H1 (cell line): ENCODE measurements at regions not wholly inside any gene's neighbourhood (a gene's known extent, or its start where the extent isn't known, plus 50 kb on each side); places are given as distances from the start of the nearest gene placed in this dataset.

ENCODE experiments used
- CTCF ChIA-PET: fragments of 300-600 bp; sonication (Branson Sonifier 250); formaldehyde crosslinking; loops from one replicate; lab custom pipeline; 2021; ENCODE audit not compliant: partially characterized antibody; lab: Charles Lee
- POLR2A ChIA-PET: fragments of 300-600 bp; sonication (Branson Sonifier 250); formaldehyde crosslinking; loops from one replicate; lab custom pipeline; 2021; ENCODE audit warnings: inconsistent platforms; ENCODE audit not compliant: partially characterized antibody; lab: Charles Lee
- DNase-seq, 2 experiments: peaks; one replicate each; pipeline versions ENCODE4 v3.0.0 to v3.0.0-alpha.2; 2010 to 2022; ENCODE audit warnings: low spot score in 2 of 2, low read depth in 1 of 2, mixed read lengths in 1 of 2
- FAIRE-seq: peaks from 2 replicates; lab custom pipeline; 2011; peaks lifted over from hg19 to GRCh38; lab: Jason Lieb, UNC
- H2AFZ ChIP-seq: 2 replicates; pipeline ENCODE4 v1.8.1; 2012; ENCODE audit warnings: low read length, inconsistent platforms
- H2AK5ac ChIP-seq: 2 replicates; pipeline ENCODE4 v1.6.1; 2013; ENCODE audit warnings: low read depth, low read length
- H2BK120ac ChIP-seq: replicated peaks from 2 replicates; pipeline ENCODE3; 2013; ENCODE audit warnings: low read depth, low read length, inconsistent platforms
- H2BK12ac ChIP-seq: 2 replicates; pipeline ENCODE4 v1.6.1; 2013; ENCODE audit warnings: low read depth, low read length
- H2BK15ac ChIP-seq: 2 replicates; pipeline ENCODE4 v1.6.1; 2013; ENCODE audit warnings: low read length
- H2BK20ac ChIP-seq: 2 replicates; pipeline ENCODE4 v1.6.1; 2013; ENCODE audit warnings: low read length
- H2BK5ac ChIP-seq: 2 replicates; pipeline ENCODE4 v1.6.1; 2013; ENCODE audit warnings: low read depth, low read length
- H3K14ac ChIP-seq: 2 replicates; pipeline ENCODE4 v1.6.1; 2013; ENCODE audit warnings: inconsistent platforms; ENCODE audit not compliant: insufficient read length
- H3K18ac ChIP-seq: 2 replicates; pipeline ENCODE4 v1.6.1; 2013; ENCODE audit warnings: low read length; ENCODE audit errors: extremely low read depth
- H3K23ac ChIP-seq: 2 replicates; pipeline ENCODE4 v1.6.1; 2013; ENCODE audit warnings: inconsistent platforms; ENCODE audit not compliant: insufficient read length
- H3K23me2 ChIP-seq: 2 replicates; pipeline ENCODE4 v1.6.1; 2013; ENCODE audit warnings: low read depth, low read length
- H3K27ac ChIP-seq: 2 replicates; pipeline ENCODE4 v1.6.1; 2011; ENCODE audit warnings: low read depth, low read length, inconsistent platforms
- H3K27me3 ChIP-seq, 4 experiments: replicated peaks in 1 of 4; 1 replicate in 1 of 4; 2 replicates in 3 of 4; pipeline versions ENCODE4 v1.6.1 to v1.8.1; 2011 to 2013; ENCODE audit warnings: low read length in 3 of 4, mild to moderate bottlenecking in 3 of 4, inconsistent platforms in 2 of 4, mixed read lengths in 2 of 4, moderate library complexity in 1 of 4; ENCODE audit not compliant: control insufficient read depth in 3 of 4, insufficient read depth in 3 of 4; ENCODE audit errors: extremely low read depth in 1 of 4
- H3K36me3 ChIP-seq, 4 experiments: 2 replicates each; pipeline versions ENCODE4 v1.6.1 to v1.8.1; 2011 to 2013; ENCODE audit warnings: mild to moderate bottlenecking in 4 of 4, low read length in 3 of 4, moderate library complexity in 2 of 4, control low read depth in 1 of 4, inconsistent platforms in 1 of 4; ENCODE audit not compliant: insufficient read depth in 4 of 4, control insufficient read depth in 2 of 4
- H3K4ac ChIP-seq: replicated peaks from 2 replicates; pipeline ENCODE3; 2013; ENCODE audit warnings: low read length, low read depth, mixed read lengths, inconsistent platforms; ENCODE audit not compliant: insufficient read length
- H3K4me1 ChIP-seq, 4 experiments: replicated peaks in 1 of 4; 1 replicate in 1 of 4; 2 replicates in 3 of 4; pipeline versions ENCODE4 v1.6.1 to v1.8.1; 2011 to 2013; ENCODE audit warnings: low read length in 3 of 4, inconsistent platforms in 2 of 4, mixed read lengths in 1 of 4; ENCODE audit not compliant: insufficient read depth in 4 of 4, control insufficient read depth in 3 of 4
- H3K4me2 ChIP-seq, 2 experiments: 2 replicates each; pipeline versions ENCODE4 v1.6.1 to v1.8.1; 2011 to 2013; ENCODE audit warnings: low read depth in 2 of 2, low read length in 2 of 2, control low read depth in 1 of 2, inconsistent platforms in 1 of 2, mild to moderate bottlenecking in 1 of 2; ENCODE audit not compliant: insufficient read depth in 1 of 2
- H3K4me3 ChIP-seq, 4 experiments: fragments of 200-600, 300-600 bp in 1 of 4; sonication (generic), shearing (Covaris generic), sonication (Bioruptor Twin) in 1 of 4; 2 replicates each; pipeline versions ENCODE4 v1.5.1 to v1.8.1; 2011 to 2016; ENCODE audit warnings: low read length in 4 of 4, low read depth in 3 of 4, control low read depth in 2 of 4, inconsistent platforms in 2 of 4, mild to moderate bottlenecking in 2 of 4, mixed read lengths in 1 of 4, moderate library complexity in 1 of 4; ENCODE audit not compliant: insufficient read depth in 2 of 4; ENCODE audit errors: extremely low read depth in 1 of 4
- H3K56ac ChIP-seq: replicated peaks from 2 replicates; pipeline ENCODE3; 2013; ENCODE audit warnings: low read depth, mild to moderate bottlenecking, mixed read lengths, low read length, inconsistent platforms; ENCODE audit not compliant: insufficient read length
- H3K79me1 ChIP-seq: 2 replicates; pipeline ENCODE4 v1.6.1; 2013; ENCODE audit warnings: low read depth, low read length, control low read depth
- H3K79me2 ChIP-seq, 2 experiments: 2 replicates each; pipeline versions ENCODE4 v1.6.1 to v1.8.1; 2012 to 2013; ENCODE audit warnings: low read length in 2 of 2, mild to moderate bottlenecking in 2 of 2, inconsistent platforms in 1 of 2; ENCODE audit not compliant: insufficient read depth in 2 of 2, control insufficient read depth in 1 of 2
- H3K9ac ChIP-seq, 4 experiments: replicated peaks in 1 of 4; 1 replicate in 1 of 4; 2 replicates in 3 of 4; pipeline versions ENCODE4 v1.6.1 to v1.8.1; 2011 to 2013; ENCODE audit warnings: low read depth in 3 of 4, low read length in 3 of 4, control low read depth in 2 of 4, mild to moderate bottlenecking in 2 of 4, moderate library complexity in 2 of 4, inconsistent platforms in 1 of 4; ENCODE audit errors: extremely low read depth in 1 of 4
- H3K9me3 ChIP-seq, 2 experiments: 2 replicates each; pipeline versions ENCODE4 v1.6.1 to v1.8.1; 2012 to 2013; ENCODE audit warnings: mild to moderate bottlenecking in 2 of 2, moderate library complexity in 2 of 2, control low read depth in 1 of 2, inconsistent platforms in 1 of 2, low read depth in 1 of 2, low read length in 1 of 2, mixed read lengths in 1 of 2; ENCODE audit not compliant: insufficient read depth in 2 of 2
- H4K20me1 ChIP-seq, 2 experiments: replicated peaks in 1 of 2; 2 replicates each; pipeline versions ENCODE3 to v1.8.1; 2011 to 2013; ENCODE audit warnings: inconsistent platforms in 2 of 2, low read length in 2 of 2, mild to moderate bottlenecking in 1 of 2; ENCODE audit not compliant: insufficient read depth in 2 of 2, control insufficient read depth in 1 of 2
- H4K5ac ChIP-seq: 2 replicates; pipeline ENCODE4 v1.6.1; 2013; ENCODE audit warnings: low read length, low read depth, mixed read lengths, inconsistent platforms; ENCODE audit not compliant: insufficient read length
- H4K8ac ChIP-seq: 2 replicates; pipeline ENCODE4 v1.8.0; 2013; ENCODE audit warnings: mild to moderate bottlenecking, moderate library complexity, low read length, inconsistent platforms; ENCODE audit not compliant: insufficient read depth; ENCODE audit errors: extremely low read depth
- H4K91ac ChIP-seq: replicated peaks from 2 replicates; pipeline ENCODE3; 2013; ENCODE audit warnings: low read length, mixed read lengths, inconsistent platforms; ENCODE audit not compliant: insufficient read length
- BCL11A ChIP-seq, 2 experiments: IDR thresholded peaks; one replicate each; pipeline ENCODE4 v1.6.1; 2011; ENCODE audit warnings: low read depth in 2 of 2, low read length in 2 of 2, mild to moderate bottlenecking in 2 of 2
- CEBPB ChIP-seq: IDR thresholded peaks from 2 replicates; pipeline ENCODE4 v1.6.1; 2012; ENCODE audit warnings: low read depth, low read length
- CTBP2 ChIP-seq: IDR thresholded peaks from 2 replicates; pipeline ENCODE4 v1.7.0; 2011; ENCODE audit warnings: borderline replicate concordance, mild to moderate bottlenecking, moderate library complexity, mixed read lengths, low read length; ENCODE audit not compliant: insufficient read depth, insufficient read length
- CTCF ChIP-seq, 3 experiments: IDR thresholded peaks; 1 replicate in 2 of 3; 2 replicates in 1 of 3; pipeline versions ENCODE4 v1.5.1 to v1.6.1; 2011; ENCODE audit warnings: low read length in 3 of 3, mild to moderate bottlenecking in 3 of 3, inconsistent platforms in 2 of 3, low read depth in 1 of 3, moderate library complexity in 1 of 3; ENCODE audit not compliant: insufficient read depth in 1 of 3; ENCODE audit errors: control extremely low read depth in 1 of 3
- EZH2 ChIP-seq: fragments of 200-600 bp; sonication (generic); IDR thresholded peaks from 2 replicates; pipeline ENCODE4 v1.7.1; 2012; ENCODE audit warnings: low read depth, mild to moderate bottlenecking, moderate library complexity, low read length, inconsistent platforms; ENCODE audit not compliant: severe bottlenecking
- KDM5A ChIP-seq: fragments of 200-600 bp; IDR thresholded peaks from 2 replicates; pipeline ENCODE4 v1.7.1; 2012; ENCODE audit warnings: mild to moderate bottlenecking, low read length, inconsistent platforms, mixed read lengths
- MAFK ChIP-seq: IDR thresholded peaks from 2 replicates; pipeline ENCODE4 v1.6.1; 2012; ENCODE audit warnings: low read depth, mild to moderate bottlenecking, improper control_type of control experiment, low read length
- MAX ChIP-seq: IDR thresholded peaks from 2 replicates; pipeline ENCODE4 v1.6.1; 2012; ENCODE audit warnings: inconsistent platforms
- POLR2A ChIP-seq, 2 experiments: IDR thresholded peaks; 1 replicate in 1 of 2; 2 replicates in 1 of 2; pipeline ENCODE4 v1.6.1; 2011; ENCODE audit warnings: low read depth in 2 of 2, low read length in 2 of 2, mild to moderate bottlenecking in 2 of 2; ENCODE audit errors: control extremely low read depth in 1 of 2
- RAD21 ChIP-seq, 2 experiments: IDR thresholded peaks in 1 of 2; conservative IDR thresholded peaks in 1 of 2; 2 replicates each; pipeline ENCODE4 v1.6.1; 2011; ENCODE audit warnings: low read depth in 2 of 2, low read length in 2 of 2, improper control_type of control experiment in 1 of 2, inconsistent platforms in 1 of 2, mild to moderate bottlenecking in 1 of 2, moderate library complexity in 1 of 2
- SIX5 ChIP-seq: IDR thresholded peaks from 2 replicates; pipeline ENCODE4 v1.6.1; 2011; ENCODE audit warnings: mild to moderate bottlenecking, low read depth, low read length
- TBP ChIP-seq: IDR thresholded peaks from 2 replicates; pipeline ENCODE4 v1.6.1; 2011; ENCODE audit warnings: low read depth, low read length, improper control_type of control experiment
- YY1 ChIP-seq: IDR thresholded peaks from 2 replicates; pipeline ENCODE4 v1.6.1; 2011; ENCODE audit warnings: low read depth, mild to moderate bottlenecking, low read length
- whole genome bisulfite sequencing, 2 experiments: shearing (Covaris generic) in 1 of 2; methylation state at CpG; one replicate each; pipeline versions ENCODE4 v1.1.6 to v1.1.7; 2013 to 2015; ENCODE audit warnings: low lambda C conversion rate in 2 of 2, mixed read lengths in 2 of 2, inconsistent platforms in 1 of 2, low coverage in 1 of 2, missing lambda C conversion rate in 1 of 2; ENCODE audit not compliant: insufficient replicate concordance in 2 of 2, insufficient coverage in 1 of 2, insufficient read length in 1 of 2; ENCODE audit errors: extremely low coverage in 1 of 2, missing lambda C conversion rate in 1 of 2; 5-methylcytosine and 5-hydroxymethylcytosine counted together

GRCh38 chr2:230619491-230619890, 93.2 kb upstream of the CAB39 start:
- POLR2A ChIA-PET = no interaction called here
- TF ChIP-seq EZH2 (no peak), MAFK (no peak), CTCF (IDR thresholded peaks at IDR 0.05; ENCODE audit: control extremely low read depth in 1 of 3, insufficient read depth in 1 of 3, low read depth in 1 of 3, low read length in 3 of 3) (no peak), BCL11A (IDR thresholded peaks at IDR 0.05; ENCODE audit: low read depth in 2 of 2, low read length in 2 of 2) (no peak), TBP (no peak), POLR2A (IDR thresholded peaks at IDR 0.05; ENCODE audit: control extremely low read depth in 1 of 2, low read depth in 2 of 2, low read length in 2 of 2) (no peak), YY1 (no peak), SIX5 (no peak), MAX (no peak), CTBP2 (no peak), CEBPB (no peak), RAD21 (IDR thresholded peaks at IDR 0.05 in 1 of 2, conservative IDR thresholded peaks at IDR 0.05 in 1 of 2; ENCODE audit: low read depth in 2 of 2, low read length in 2 of 2) (no peak), KDM5A (no peak)

More at GRCh38 chr2:230619491-230619890, 93.2 kb upstream of the CAB39 start:
- Histone ChIP-seq H3K56ac (no peak overlapping the region), H2BK20ac (no peak overlapping the region), H3K27me3 (no peaks in the 10 kb centered on the region), H3K9ac (no peak overlapping the region), H3K36me3 (no peaks in the 10 kb centered on the region), H3K23me2 (no peaks in the 10 kb centered on the region), H2BK15ac (no peak overlapping the region), H3K79me2 (no peaks in the 10 kb centered on the region), H4K5ac (no peak overlapping the region), H3K4me3 (no peak overlapping the region), H2AFZ (no peak overlapping the region), H3K18ac (no peak overlapping the region), H3K79me1 (no peaks in the 10 kb centered on the region), H3K4me2 (no peak overlapping the region), H3K4ac (no peak overlapping the region), H4K20me1 (no peaks in the 10 kb centered on the region), H2BK120ac (no peak overlapping the region), H2AK5ac (no peak overlapping the region), H2BK12ac (no peak overlapping the region), H3K14ac (no peak overlapping the region), H3K27ac (no peak overlapping the region), H2BK5ac (no peak overlapping the region), H3K9me3 (no peaks in the 10 kb centered on the region), H3K23ac (no peak overlapping the region), H4K8ac (no peak overlapping the region), H3K4me1 (peaks cover 0 to 3% (median 0%) of the 10 kb centered on the region in 4 experiments; a peak in 1 of 7 replicates), H4K91ac (no peak overlapping the region)
- FAIRE-seq (no peak), DNase-seq (peak in 1 of 2 experiments; percentile 27)
- CTCF ChIA-PET = no interaction called here
- WGBS, 2 experiments = 90% methylated on average over 8 of the region's 8 CpGs; no CpG with 5 or more reads in 1 of the 2 experiments
